ENCODE measurements at regions not wholly inside any gene's neighbourhood (a gene's known extent, or its start where the extent isn't known, plus 50 kb on each side); places are given as distances from the start of the nearest gene placed in this dataset.
A peak's percentile ranks its signal among the peaks of the same experiment; 100 is the strongest.

- DNase-seq (ENCODE audit: low read depth): peak; percentile 6
- TF ChIP-seq, protein P1, sequence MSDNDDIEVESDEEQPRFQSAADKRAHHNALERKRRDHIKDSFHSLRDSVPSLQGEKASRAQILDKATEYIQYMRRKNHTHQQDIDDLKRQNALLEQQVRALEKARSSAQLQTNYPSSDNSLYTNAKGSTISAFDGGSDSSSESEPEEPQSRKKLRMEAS (IDR thresholded peaks at IDR 0.05; ENCODE audit: low read depth, low read length): no peak
- TF ChIP-seq, protein P2, sequence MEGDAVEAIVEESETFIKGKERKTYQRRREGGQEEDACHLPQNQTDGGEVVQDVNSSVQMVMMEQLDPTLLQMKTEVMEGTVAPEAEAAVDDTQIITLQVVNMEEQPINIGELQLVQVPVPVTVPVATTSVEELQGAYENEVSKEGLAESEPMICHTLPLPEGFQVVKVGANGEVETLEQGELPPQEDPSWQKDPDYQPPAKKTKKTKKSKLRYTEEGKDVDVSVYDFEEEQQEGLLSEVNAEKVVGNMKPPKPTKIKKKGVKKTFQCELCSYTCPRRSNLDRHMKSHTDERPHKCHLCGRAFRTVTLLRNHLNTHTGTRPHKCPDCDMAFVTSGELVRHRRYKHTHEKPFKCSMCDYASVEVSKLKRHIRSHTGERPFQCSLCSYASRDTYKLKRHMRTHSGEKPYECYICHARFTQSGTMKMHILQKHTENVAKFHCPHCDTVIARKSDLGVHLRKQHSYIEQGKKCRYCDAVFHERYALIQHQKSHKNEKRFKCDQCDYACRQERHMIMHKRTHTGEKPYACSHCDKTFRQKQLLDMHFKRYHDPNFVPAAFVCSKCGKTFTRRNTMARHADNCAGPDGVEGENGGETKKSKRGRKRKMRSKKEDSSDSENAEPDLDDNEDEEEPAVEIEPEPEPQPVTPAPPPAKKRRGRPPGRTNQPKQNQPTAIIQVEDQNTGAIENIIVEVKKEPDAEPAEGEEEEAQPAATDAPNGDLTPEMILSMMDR (IDR thresholded peaks at IDR 0.05; ENCODE audit: low read depth, low read length): peak; percentile 12
- H3K4me3 ChIP-seq (ENCODE audit: low read depth, low read length): no peak overlapping the region
These were observed 339.4 kb downstream of the CMPK2 start for GRCh38 chr2:6526093-6526824.

GRCh38 chr2:6531304-6531703, 334.4 kb downstream of the CMPK2 start:
- TF ChIP-seq, protein P2 (IDR thresholded peaks at IDR 0.05; ENCODE audit: low read depth, low read length): no peak
- TF ChIP-seq, protein P1 (IDR thresholded peaks at IDR 0.05; ENCODE audit: low read depth, low read length): no peak
- TF ChIP-seq POLR2A (IDR thresholded peaks at IDR 0.05; ENCODE audit: extremely low read depth, insufficient read length) (no peak), MYC (IDR thresholded peaks at IDR 0.05; ENCODE audit: low read depth, low read length) (no peak)
- DNase-seq (ENCODE audit: low read depth): no peak
- no peak overlapping the region for H3K4me3 ChIP-seq (ENCODE audit: low read depth, low read length)

- TF ChIP-seq, protein P2 (IDR thresholded peaks at IDR 0.05; ENCODE audit: low read depth, low read length): no peak
- TF ChIP-seq MYC (IDR thresholded peaks at IDR 0.05; ENCODE audit: low read depth, low read length) (no peak), POLR2A (IDR thresholded peaks at IDR 0.05; ENCODE audit: extremely low read depth, insufficient read length) (no peak)
- TF ChIP-seq, protein P1 (IDR thresholded peaks at IDR 0.05; ENCODE audit: low read depth, low read length): no peak
These were observed 330.1 kb downstream of the CMPK2 start for GRCh38 chr2:6535572-6535971.

GRCh38 chr2:6538607-6539006, 327.1 kb downstream of the CMPK2 start:
- TF ChIP-seq MYC (IDR thresholded peaks at IDR 0.05; ENCODE audit: low read depth, low read length): no peak
- TF ChIP-seq, protein P2 (IDR thresholded peaks at IDR 0.05; ENCODE audit: low read depth, low read length): no peak
- TF ChIP-seq POLR2A (IDR thresholded peaks at IDR 0.05; ENCODE audit: extremely low read depth, insufficient read length): no peak
- TF ChIP-seq, protein P1 (IDR thresholded peaks at IDR 0.05; ENCODE audit: low read depth, low read length): no peak
- no peak for DNase-seq (ENCODE audit: low read depth)
- no peak overlapping the region for H3K4me3 ChIP-seq (ENCODE audit: low read depth, low read length)

More at GRCh38 chr2:6535572-6535971, 330.1 kb downstream of the CMPK2 start:
- no peak for DNase-seq (ENCODE audit: low read depth)
- no peak overlapping the region for H3K4me3 ChIP-seq (ENCODE audit: low read depth, low read length)

GRCh38 chr2:6545336-6545735, 320.4 kb downstream of the CMPK2 start:
- H3K4me3 ChIP-seq (ENCODE audit: low read depth, low read length): no peak overlapping the region
- TF ChIP-seq, protein P2 (IDR thresholded peaks at IDR 0.05; ENCODE audit: low read depth, low read length): no peak
- TF ChIP-seq, protein P1 (IDR thresholded peaks at IDR 0.05; ENCODE audit: low read depth, low read length): no peak
- TF ChIP-seq POLR2A (IDR thresholded peaks at IDR 0.05; ENCODE audit: extremely low read depth, insufficient read length) (no peak), MYC (IDR thresholded peaks at IDR 0.05; ENCODE audit: low read depth, low read length) (no peak)
- no peak for DNase-seq (ENCODE audit: low read depth)
